ENCODE measurements at regions not wholly inside any gene's neighbourhood (a gene's known extent, or its start where the extent isn't known, plus 50 kb on each side); places are given as distances from the start of the nearest gene placed in this dataset.

GRCh38 chr20:50273601-50274491, 83.2 kb downstream of the CEBPB start:
- H3K4me3 ChIP-seq (ENCODE audit: low read depth, poor library complexity, severe bottlenecking), result no peak overlapping the region
- intact Hi-C loops (cut with DNase I; ENCODE audit: low total_unique reads), result no loop called here
- DNase-seq (ENCODE audit: low spot score in 2 of 2), result peak in 1 of 2 donors; percentile 87
- WGBS, 2 donors, result 72 to 86% methylated on average over 18 to 19 of the region's 19 CpGs
- TF ChIP-seq POLR2A (IDR thresholded peaks at IDR 0.05), result no peak
- no peak for TF ChIP-seq CTCF (IDR thresholded peaks at IDR 0.05)

- 74 to 84% methylated on average over 16 to 21 of the region's 21 CpGs for WGBS, 2 donors
- TF ChIP-seq CTCF (IDR thresholded peaks at IDR 0.05) (no peak), POLR2A (IDR thresholded peaks at IDR 0.05) (no peak)
- intact Hi-C loops (cut with DNase I; ENCODE audit: low total_unique reads), result no loop called here
- H3K4me3 ChIP-seq (ENCODE audit: low read depth, poor library complexity, severe bottlenecking), result no peak overlapping the region
- DNase-seq (ENCODE audit: low spot score in 2 of 2), result peak; percentile 76 to 94
Observed at GRCh38 chr20:50274570-50275430, 84.2 kb downstream of the CEBPB start.

GRCh38 chr20:50276119-50277063, 85.8 kb downstream of the CEBPB start:
- WGBS, 2 donors, result 78 to 84% methylated on average over 16 to 19 of the region's 19 CpGs
- intact Hi-C loops (cut with DNase I; ENCODE audit: low total_unique reads), result no loop called here
- TF ChIP-seq POLR2A (IDR thresholded peaks at IDR 0.05) (no peak), CTCF (IDR thresholded peaks at IDR 0.05) (no peak)
- DNase-seq (ENCODE audit: low spot score in 2 of 2), result no peak
- H3K4me3 ChIP-seq (ENCODE audit: low read depth, poor library complexity, severe bottlenecking), result no peak overlapping the region

- 75 to 79% methylated on average over 5 of the region's 5 CpGs for WGBS, 2 donors
- H3K4me3 ChIP-seq (ENCODE audit: low read depth, poor library complexity, severe bottlenecking), result no peak overlapping the region
- intact Hi-C loops (cut with DNase I; ENCODE audit: low total_unique reads), result no loop called here
- TF ChIP-seq CTCF (IDR thresholded peaks at IDR 0.05) (no peak), POLR2A (IDR thresholded peaks at IDR 0.05) (no peak)
- DNase-seq (ENCODE audit: low spot score in 2 of 2), result no peak
Observed at GRCh38 chr20:50277064-50277415, 86.4 kb downstream of the CEBPB start.

All from lower leg skin (tissue), 4 donors.